KMS-11 (cell line): ENCODE measurements at regions not wholly inside any gene's neighbourhood (a gene's known extent, or its start where the extent isn't known, plus 50 kb on each side); places are given as distances from the start of the nearest gene placed in this dataset.

Source experiments
- H2AFZ ChIP-seq: fragments of 200-600 bp; sonication (generic); 2 replicates; pipeline ENCODE4 v1.6.1; 2016; ENCODE audit warnings: antibody characterized with exemption, mixed run types, low read depth
- H3K27ac ChIP-seq: fragments of 200-600 bp; sonication (generic); 2 replicates; pipeline ENCODE4 v1.6.1; 2016; ENCODE audit warnings: mild to moderate bottlenecking, mixed run types
- H3K27me3 ChIP-seq: fragments of 200-600 bp; sonication (generic); 2 replicates; pipeline ENCODE4 v1.6.1; 2017; ENCODE audit warnings: mild to moderate bottlenecking, low read depth, mixed run types, moderate library complexity; ENCODE audit not compliant: insufficient read depth
- H3K36me3 ChIP-seq: fragments of 200-600 bp; sonication (generic); 2 replicates; pipeline ENCODE4 v1.6.1; 2017; ENCODE audit warnings: mild to moderate bottlenecking, mixed run types; ENCODE audit not compliant: insufficient read depth
- H3K4me1 ChIP-seq: fragments of 200-600 bp; sonication (generic); 2 replicates; pipeline ENCODE4 v1.6.1; 2016; ENCODE audit warnings: mild to moderate bottlenecking, low read depth, mixed run types; ENCODE audit not compliant: poor library complexity, severe bottlenecking
- H3K4me2 ChIP-seq: fragments of 200-600 bp; sonication (generic); 2 replicates; pipeline ENCODE4 v1.7.0; 2016; ENCODE audit warnings: mild to moderate bottlenecking, mixed run types
- H3K4me3 ChIP-seq: fragments of 200-600 bp; sonication (generic); IDR thresholded peaks from 2 replicates; pipeline ENCODE4 v1.6.1; 2017; ENCODE audit warnings: low read depth, low read length, mixed read lengths; ENCODE audit not compliant: insufficient read depth
- H3K79me2 ChIP-seq: fragments of 200-600 bp; sonication (generic); 2 replicates; pipeline ENCODE4 v1.6.1; 2016; ENCODE audit warnings: low read depth, mixed run types; ENCODE audit not compliant: insufficient read depth
- H3K9ac ChIP-seq: fragments of 200-600 bp; sonication (generic); 2 replicates; pipeline ENCODE4 v1.6.1; 2016; ENCODE audit warnings: mild to moderate bottlenecking, mixed run types
- H4K20me1 ChIP-seq: fragments of 200-600 bp; sonication (generic); 2 replicates; pipeline ENCODE4 v1.6.1; 2016; ENCODE audit warnings: mild to moderate bottlenecking, mixed run types; ENCODE audit not compliant: insufficient read depth
- CTCF ChIP-seq: fragments of 200-600 bp; sonication (generic); conservative IDR thresholded peaks from 2 replicates; pipeline ENCODE4 v1.6.1; 2017; ENCODE audit warnings: low read depth, mild to moderate bottlenecking, antibody characterized with exemption, low read length, moderate library complexity, mixed read lengths

- H3K9ac ChIP-seq = no peak overlapping the region
- no peaks in the 10 kb centered on the region for H3K4me1 ChIP-seq
- TF ChIP-seq CTCF = no peak
- no peaks in the 10 kb centered on the region for H3K36me3 ChIP-seq
- no peaks in the 10 kb centered on the region for H3K79me2 ChIP-seq
- H3K4me3 ChIP-seq = no peak overlapping the region
- no peaks in the 10 kb centered on the region for H3K27me3 ChIP-seq
- H2AFZ ChIP-seq = no peak overlapping the region
- H4K20me1 ChIP-seq = no peaks in the 10 kb centered on the region
- no peak overlapping the region for H3K27ac ChIP-seq
- H3K4me2 ChIP-seq = no peak overlapping the region
Observed at GRCh38 chr3:30550246-30550645, 56.2 kb upstream of the TGFBR2 start.

- Histone ChIP-seq H3K27ac (no peak overlapping the region), H3K9ac (no peak overlapping the region), H3K4me3 (no peak overlapping the region), H3K4me2 (no peak overlapping the region), H3K79me2 (no peaks in the 10 kb centered on the region), H3K36me3 (no peaks in the 10 kb centered on the region), H3K4me1 (no peaks in the 10 kb centered on the region), H4K20me1 (no peaks in the 10 kb centered on the region), H2AFZ (no peak overlapping the region), H3K27me3 (no peaks in the 10 kb centered on the region)
- TF ChIP-seq CTCF = no peak
Observed at GRCh38 chr3:30551266-30551665, 55.1 kb upstream of the TGFBR2 start.

- no peak overlapping the region for H3K27ac ChIP-seq
- H3K4me2 ChIP-seq = no peak overlapping the region
- H3K27me3 ChIP-seq = no peaks in the 10 kb centered on the region
- H3K79me2 ChIP-seq = no peaks in the 10 kb centered on the region
- no peak overlapping the region for H3K9ac ChIP-seq
- H3K36me3 ChIP-seq = no peaks in the 10 kb centered on the region
- no peaks in the 10 kb centered on the region for H4K20me1 ChIP-seq
- TF ChIP-seq CTCF = no peak
- H3K4me3 ChIP-seq = no peak overlapping the region
- H3K4me1 ChIP-seq = no peaks in the 10 kb centered on the region
- no peak overlapping the region for H2AFZ ChIP-seq
Observed at GRCh38 chr3:30551927-30552326, 54.5 kb upstream of the TGFBR2 start.

- H3K4me2 ChIP-seq = no peak overlapping the region
- H3K4me1 ChIP-seq = no peaks in the 10 kb centered on the region
- no peak for TF ChIP-seq CTCF
- no peaks in the 10 kb centered on the region for H3K79me2 ChIP-seq
- no peaks in the 10 kb centered on the region for H3K36me3 ChIP-seq
- H4K20me1 ChIP-seq = no peaks in the 10 kb centered on the region
- no peak overlapping the region for H3K27ac ChIP-seq
- H2AFZ ChIP-seq = no peak overlapping the region
- no peak overlapping the region for H3K4me3 ChIP-seq
- H3K9ac ChIP-seq = no peak overlapping the region
- no peaks in the 10 kb centered on the region for H3K27me3 ChIP-seq
Observed at GRCh38 chr3:30553641-30554316, 52.6 kb upstream of the TGFBR2 start.
